IMR-90 (cell line): ENCODE measurements at regions not wholly inside any gene's neighbourhood (a gene's known extent, or its start where the extent isn't known, plus 50 kb on each side); places are given as distances from the start of the nearest gene placed in this dataset.

Experiments used
- CTCF ChIP-seq: conservative IDR thresholded peaks from 2 replicates; pipeline ENCODE4 v1.5.1; 2012; ENCODE audit warnings: mild to moderate bottlenecking, low read depth, low read length, improper control_type of control experiment
- POLR2A ChIP-seq: IDR thresholded peaks from 2 replicates; pipeline ENCODE4 v1.6.1; 2012; ENCODE audit warnings: mild to moderate bottlenecking, low read depth, low read length

DNA sequence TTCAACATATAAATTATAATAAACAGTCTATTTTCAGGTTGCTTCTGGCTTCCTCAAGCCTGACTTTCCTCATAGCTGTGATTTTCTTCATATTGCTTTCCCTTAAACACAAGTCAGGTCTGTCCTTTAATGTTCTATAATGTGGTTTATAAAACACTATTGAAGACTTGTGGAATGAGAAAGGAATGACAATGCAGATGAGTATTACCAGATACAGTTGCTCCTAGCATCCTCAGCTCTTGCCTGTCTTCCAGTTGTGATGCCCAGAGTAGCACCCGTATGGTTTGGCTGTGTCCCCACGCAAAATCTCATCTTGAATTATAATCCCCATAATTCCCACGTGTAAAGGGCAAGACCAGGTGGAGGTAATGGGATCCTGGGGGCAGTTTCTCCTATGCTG, 265.7 kb upstream of the BOD1L1 start:
- TF ChIP-seq CTCF (no peak), POLR2A (no peak)
